ENCODE measurements at regions not wholly inside any gene's neighbourhood (a gene's known extent, or its start where the extent isn't known, plus 50 kb on each side); places are given as distances from the start of the nearest gene placed in this dataset.

GRCh38 chr6:99111590-99111989 lies 163.8 kb upstream of the FBXL4 start:
- no peak for TF ChIP-seq CTCF (IDR thresholded peaks at IDR 0.05)
- DNase-seq (ENCODE audit: low spot score): no peak

GRCh38 chr6:99110029-99110428 lies 162.3 kb upstream of the FBXL4 start:
- no peak for TF ChIP-seq CTCF (IDR thresholded peaks at IDR 0.05)
- Histone ChIP-seq H3K4me3 (no peak overlapping the region), H3K27ac (no peak overlapping the region)
- DNase-seq (ENCODE audit: low spot score): no peak

More at GRCh38 chr6:99111590-99111989, 163.8 kb upstream of the FBXL4 start:
- Histone ChIP-seq H3K27ac (no peak overlapping the region), H3K4me3 (no peak overlapping the region)

- Histone ChIP-seq H3K4me3 (no peak overlapping the region), H3K27ac (no peak overlapping the region)
- TF ChIP-seq CTCF (IDR thresholded peaks at IDR 0.05): no peak
- DNase-seq (ENCODE audit: low spot score): no peak
Observed at GRCh38 chr6:99104218-99104617, 156.5 kb upstream of the FBXL4 start.

GRCh38 chr6:99099243-99099642 lies 151.5 kb upstream of the FBXL4 start:
- H3K27ac ChIP-seq: no peak overlapping the region
- no peak overlapping the region for H3K4me3 ChIP-seq
- no peak for TF ChIP-seq CTCF (IDR thresholded peaks at IDR 0.05)
- no peak for DNase-seq (ENCODE audit: low spot score)

GRCh38 chr6:99096170-99096569 lies 148.4 kb upstream of the FBXL4 start:
- Histone ChIP-seq H3K4me3 (no peak overlapping the region), H3K27ac (no peak overlapping the region)
- no peak for DNase-seq (ENCODE audit: low spot score)
- TF ChIP-seq CTCF (IDR thresholded peaks at IDR 0.05): no peak

GRCh38 chr6:99093456-99094190 lies 145.9 kb upstream of the FBXL4 start:
- H3K27ac ChIP-seq: no peak overlapping the region
- DNase-seq (ENCODE audit: low spot score): no peak
- TF ChIP-seq CTCF (IDR thresholded peaks at IDR 0.05): no peak
- no peak overlapping the region for H3K4me3 ChIP-seq

GRCh38 chr6:99092461-99092860 lies 144.7 kb upstream of the FBXL4 start:
- DNase-seq (ENCODE audit: low spot score): no peak
- no peak overlapping the region for H3K4me3 ChIP-seq
- no peak overlapping the region for H3K27ac ChIP-seq
- no peak for TF ChIP-seq CTCF (IDR thresholded peaks at IDR 0.05)
